HG03457 (cell line): ENCODE measurements at regions not wholly inside any gene's neighbourhood (a gene's known extent, or its start where the extent isn't known, plus 50 kb on each side); places are given as distances from the start of the nearest gene placed in this dataset.
"Not testable (repeated sequence)": the region's sequence is repeated elsewhere in the genome, so short reads cannot be mapped to it uniquely, and the experiment has no call there.

Experiments
- ATAC-seq: cut with Tn5 transposase; IDR thresholded peaks from one replicate; pipeline ENCODE4 v1.9.1; 2021; ENCODE audit warnings: moderate number of reproducible peaks; ENCODE audit not compliant: unreplicated experiment

DNA sequence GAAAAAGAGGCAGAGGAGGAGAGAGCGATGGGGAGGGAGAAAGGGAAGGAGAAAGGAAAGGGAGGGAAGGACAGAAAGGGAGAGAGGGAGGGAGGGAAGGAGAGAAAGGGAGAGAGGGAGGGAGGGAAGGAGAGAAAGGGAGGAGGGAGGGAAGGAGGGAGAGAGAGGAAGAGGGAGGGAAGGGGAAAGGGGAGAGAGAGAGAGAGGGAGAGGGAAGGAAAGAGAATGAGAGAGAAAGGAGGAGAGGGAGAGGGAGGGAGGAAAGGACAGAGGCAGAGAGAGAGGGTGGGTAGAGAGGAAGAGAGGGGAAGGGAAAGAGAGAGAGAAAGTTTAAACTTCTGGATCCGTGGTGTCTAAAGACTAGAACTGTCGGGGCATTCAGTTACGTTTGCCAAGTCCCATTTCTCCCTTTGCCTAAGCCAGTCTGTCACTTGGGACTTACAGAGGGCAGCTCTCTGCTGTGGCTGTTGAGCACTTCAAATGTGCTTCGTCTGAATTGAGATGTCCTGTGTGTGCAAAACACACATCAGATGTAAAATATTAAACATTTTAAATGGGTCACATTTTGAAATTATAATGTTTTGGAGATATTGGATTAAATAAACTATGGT lies 62.6 kb downstream of the PLXNA1 start:
- ATAC-seq: no peak

DNA sequence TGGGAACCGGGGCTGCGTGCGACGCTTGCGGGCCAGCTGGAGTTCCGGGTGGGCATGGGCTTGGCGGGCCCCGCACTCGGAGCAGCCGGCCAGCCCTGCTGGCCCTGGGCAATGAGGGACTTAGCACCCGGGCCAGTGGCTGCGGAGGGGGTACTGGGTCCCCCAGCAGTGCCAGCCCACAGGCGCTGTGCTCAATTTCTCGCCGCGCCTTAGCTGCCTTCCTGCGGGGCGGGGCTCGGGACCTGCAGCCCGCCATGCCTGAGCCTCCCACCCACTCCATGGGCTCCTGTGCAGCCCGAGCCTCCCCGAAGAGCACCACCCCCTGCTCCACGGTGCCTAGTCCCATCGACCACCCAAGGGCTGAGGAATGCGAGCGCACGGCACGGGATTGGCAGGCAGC lies 63.8 kb downstream of the PLXNA1 start:
- ATAC-seq: not testable (repeated sequence)

DNA sequence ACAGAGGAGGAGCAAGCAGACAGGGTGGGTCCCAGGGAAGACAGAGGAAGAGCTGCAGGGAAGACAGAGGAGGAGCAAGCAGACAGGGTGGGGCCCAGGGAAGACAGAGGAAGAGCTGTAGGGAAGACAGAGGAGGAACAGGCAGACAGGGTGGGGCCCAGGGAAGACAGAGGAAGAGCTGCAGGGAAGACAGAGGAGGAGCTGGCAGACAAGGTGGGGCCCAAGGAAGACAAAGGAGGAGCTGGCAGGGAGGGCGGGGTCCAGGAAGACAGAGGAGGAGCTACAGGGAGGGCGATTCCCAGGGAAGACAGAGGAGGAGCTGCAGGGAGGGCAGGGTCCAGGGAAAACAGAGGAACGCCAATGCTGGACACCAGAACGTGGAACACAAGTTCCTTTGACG lies 66.5 kb downstream of the PLXNA1 start:
- no peak for ATAC-seq

DNA sequence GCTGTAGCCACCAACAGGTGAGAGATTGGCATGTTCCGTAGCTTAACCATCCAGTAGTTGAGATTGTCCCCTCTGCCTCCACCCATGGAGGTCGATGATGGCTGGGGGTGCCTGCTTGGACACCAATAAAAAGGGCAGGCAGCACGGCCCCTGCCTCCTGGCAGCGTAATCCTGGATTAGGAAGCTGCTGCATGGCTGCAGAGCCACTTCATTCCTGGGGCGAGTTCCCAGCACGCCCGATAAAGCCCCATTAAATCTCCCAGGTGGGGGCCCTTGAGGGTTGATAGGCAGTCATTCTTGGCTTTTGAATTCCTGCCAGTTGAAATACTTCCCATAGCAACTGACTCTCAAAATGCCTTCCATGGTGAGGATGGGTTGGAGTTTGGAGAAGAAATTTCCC lies 67.8 kb downstream of the PLXNA1 start:
- ATAC-seq: no peak

DNA sequence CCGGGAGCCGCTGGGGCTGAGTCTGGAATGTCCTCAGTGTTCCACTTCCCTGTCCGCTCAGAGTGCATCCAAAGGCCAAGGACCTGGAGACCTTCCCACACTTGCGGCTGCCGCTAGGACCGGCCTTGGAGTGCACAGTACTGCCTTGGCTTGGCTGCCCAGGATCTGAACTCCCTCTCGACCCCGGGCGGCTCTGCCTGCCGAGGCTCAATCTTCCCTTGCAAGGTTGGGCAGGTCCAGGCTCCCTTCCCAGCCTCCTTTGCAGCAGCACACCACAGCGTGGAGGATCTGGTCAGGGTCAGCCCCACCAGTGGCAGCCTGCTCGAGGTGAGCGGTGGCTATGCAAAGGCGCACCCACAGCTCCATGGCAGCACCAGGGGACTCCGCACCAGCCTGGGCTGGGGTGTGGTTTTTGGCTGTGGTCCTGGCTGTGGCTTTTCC lies 69.2 kb downstream of the PLXNA1 start:
- no peak for ATAC-seq

DNA sequence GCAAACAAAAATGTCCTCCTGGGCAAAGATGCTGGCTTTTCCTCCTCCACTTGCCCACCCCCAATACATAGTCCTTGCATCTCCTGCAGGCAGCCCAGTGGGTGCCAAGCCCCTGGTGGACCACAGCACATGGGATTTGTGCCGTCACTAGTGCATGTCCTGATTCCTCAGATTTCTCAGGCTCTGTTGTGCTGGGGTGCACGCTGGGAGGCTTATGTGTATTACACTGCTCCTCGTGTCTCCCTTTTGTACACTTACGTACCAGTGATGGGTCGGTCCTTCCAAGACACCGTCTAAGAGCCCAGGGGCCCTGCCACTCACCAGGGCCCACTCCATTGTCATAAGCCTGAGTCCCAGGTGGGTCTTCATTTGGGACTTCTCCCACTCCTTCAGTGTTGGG lies 70.1 kb downstream of the PLXNA1 start:
- no peak for ATAC-seq

DNA sequence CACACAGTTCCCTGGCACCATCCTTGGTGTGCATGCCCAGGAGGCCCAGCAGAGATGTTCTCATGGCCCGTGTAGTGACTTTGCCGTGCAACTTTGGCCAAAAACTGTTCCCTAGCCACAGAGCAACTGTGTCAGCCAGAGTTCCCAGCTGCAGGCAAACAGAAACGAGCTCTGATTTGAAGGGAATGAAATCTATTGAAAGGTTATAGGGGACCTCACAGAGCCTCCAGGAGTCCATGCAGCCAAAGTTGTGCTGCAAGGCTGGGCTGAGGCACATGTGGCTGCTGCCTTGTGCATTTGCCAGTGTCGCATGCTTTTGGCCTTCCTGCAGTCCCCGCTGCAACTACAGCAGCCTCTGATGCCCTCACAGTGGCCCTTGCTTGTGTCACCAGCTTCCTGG lies 70.5 kb downstream of the PLXNA1 start:
- ATAC-seq: no peak

DNA sequence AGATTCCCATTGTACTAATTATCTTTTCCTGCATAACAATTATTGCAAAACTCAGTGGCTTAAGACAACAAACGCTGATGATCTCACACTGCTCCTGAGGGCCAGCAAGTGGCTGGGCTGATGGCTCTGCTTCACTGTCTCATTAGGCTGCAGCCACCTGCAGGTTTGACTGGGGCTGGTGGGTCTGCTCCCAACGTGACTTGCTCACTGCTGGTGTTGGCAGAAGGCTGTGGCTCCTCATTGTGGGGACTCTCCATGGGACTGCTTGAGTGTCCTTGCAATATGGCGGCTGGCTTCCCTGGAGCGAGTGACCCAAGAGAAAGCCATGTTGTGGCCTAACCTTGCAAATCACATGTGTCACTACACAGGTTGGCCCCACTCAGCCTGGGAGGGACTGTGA lies 71.1 kb downstream of the PLXNA1 start:
- ATAC-seq: no peak

DNA sequence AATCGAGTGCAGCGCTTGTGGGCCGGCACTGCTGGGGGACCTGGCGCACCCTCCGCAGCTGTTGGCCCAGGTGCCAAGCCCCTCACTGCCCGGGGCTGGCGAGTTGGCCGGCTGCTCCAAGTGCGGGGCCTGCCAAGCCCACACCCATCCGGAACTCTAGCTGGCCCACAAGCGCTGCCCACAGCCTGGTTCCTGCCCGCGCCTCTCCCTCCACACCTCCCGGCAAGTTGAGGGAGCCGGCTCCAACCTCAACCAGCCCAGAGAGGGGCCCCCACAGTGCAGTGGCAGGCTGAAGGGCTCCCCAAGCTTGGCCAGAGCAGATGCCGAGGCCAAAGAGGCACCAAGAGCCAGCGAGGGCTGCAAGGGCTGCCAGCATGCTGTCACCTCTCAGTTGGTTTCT lies 73.4 kb downstream of the PLXNA1 start:
- ATAC-seq: no peak

DNA sequence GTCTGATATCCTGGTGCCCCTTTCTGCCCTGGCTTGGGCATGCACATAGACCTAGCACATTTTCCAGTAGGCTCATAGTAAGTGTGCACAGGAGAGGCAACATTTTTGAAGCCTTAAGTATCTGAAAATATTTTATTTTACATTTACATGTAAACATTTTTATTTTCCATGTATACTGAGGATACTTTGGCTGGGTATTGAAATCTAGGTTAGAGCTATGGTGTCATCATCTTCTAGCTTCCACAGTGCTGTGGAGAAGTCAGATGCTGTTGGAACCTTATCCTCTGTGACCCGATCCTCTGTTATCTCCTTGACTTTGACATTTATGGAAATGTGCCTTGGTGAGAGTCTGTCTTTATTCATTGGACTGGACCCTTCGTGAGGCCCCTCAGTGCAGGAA lies 74.1 kb downstream of the PLXNA1 start:
- ATAC-seq: no peak

DNA sequence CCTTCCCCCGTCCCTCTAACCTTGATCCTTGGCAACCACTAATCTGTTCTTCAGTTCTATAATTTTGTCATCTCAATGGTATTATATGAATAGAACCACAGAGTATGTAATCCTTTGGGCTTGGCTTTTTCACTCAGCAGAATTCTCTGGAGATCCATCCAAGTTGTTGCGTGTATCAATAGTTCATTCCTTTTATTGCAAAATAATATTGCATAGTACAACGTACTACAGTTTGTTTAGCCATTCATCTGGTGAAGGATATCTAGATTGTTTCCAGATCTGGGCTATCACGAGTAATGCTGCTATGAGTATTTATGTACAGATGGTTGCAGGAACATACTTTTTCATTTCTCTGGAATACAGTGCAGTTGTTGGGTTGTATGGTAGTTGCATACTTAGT lies 76.2 kb downstream of the PLXNA1 start:
- no peak for ATAC-seq

DNA sequence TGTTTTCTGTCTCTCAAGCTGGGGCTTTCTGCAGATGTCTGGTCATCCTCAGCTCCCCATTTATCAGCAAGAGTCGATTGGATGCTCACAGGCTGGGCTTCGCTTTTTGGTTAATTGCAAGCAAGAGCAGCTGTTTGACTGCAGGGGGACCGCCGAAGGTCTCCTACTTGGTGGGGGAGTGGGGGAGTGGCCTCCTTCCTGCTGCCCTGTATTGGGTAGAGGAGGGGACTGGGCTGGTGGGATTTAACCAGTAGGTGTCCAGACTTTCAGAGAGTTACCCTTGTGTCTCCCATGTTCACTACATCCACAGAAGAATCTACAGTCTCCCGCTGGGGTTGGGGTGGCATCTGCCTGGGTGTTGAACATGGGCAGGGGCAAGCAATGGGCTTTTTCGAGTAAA lies 78.7 kb downstream of the PLXNA1 start:
- ATAC-seq: no peak

DNA sequence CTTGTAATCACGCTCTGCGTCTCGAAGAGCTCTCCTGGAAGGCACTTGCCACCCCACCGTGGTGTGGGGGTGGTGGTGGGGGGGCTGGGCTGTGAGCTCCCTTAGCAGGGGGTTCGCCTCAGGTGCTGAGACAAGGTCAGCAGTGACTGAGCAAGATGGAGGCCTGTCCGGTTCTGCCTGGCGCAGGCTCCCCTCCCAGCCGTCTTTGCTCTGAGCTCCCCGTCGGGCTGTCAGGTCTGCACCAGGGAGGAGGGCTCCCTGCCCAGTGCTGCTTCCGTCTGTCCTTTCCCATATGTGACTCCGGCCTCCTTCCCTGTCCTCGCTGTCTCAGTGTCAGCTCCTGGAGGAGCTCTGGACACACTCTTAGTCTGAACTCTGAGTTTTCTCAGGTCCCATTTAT lies 80.0 kb downstream of the PLXNA1 start:
- ATAC-seq: no peak

DNA sequence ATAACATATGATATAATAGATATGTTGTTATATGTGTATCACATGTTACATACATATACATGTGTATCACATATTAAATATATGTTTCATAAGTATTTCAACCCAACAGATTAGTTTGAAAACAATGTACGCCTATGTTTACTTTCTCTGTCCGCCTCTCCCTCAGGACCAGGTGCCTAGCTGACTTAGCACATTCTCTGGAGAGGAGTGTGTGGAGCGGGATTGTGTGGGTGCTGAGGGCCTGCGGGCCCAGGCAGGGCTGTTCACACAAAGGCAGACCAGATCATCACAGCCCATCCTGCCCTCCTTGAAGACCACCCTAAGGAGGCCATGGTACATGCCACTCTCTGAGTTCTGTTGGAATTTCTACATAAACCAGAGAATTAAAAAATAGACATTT lies 81.0 kb downstream of the PLXNA1 start:
- ATAC-seq: no peak

DNA sequence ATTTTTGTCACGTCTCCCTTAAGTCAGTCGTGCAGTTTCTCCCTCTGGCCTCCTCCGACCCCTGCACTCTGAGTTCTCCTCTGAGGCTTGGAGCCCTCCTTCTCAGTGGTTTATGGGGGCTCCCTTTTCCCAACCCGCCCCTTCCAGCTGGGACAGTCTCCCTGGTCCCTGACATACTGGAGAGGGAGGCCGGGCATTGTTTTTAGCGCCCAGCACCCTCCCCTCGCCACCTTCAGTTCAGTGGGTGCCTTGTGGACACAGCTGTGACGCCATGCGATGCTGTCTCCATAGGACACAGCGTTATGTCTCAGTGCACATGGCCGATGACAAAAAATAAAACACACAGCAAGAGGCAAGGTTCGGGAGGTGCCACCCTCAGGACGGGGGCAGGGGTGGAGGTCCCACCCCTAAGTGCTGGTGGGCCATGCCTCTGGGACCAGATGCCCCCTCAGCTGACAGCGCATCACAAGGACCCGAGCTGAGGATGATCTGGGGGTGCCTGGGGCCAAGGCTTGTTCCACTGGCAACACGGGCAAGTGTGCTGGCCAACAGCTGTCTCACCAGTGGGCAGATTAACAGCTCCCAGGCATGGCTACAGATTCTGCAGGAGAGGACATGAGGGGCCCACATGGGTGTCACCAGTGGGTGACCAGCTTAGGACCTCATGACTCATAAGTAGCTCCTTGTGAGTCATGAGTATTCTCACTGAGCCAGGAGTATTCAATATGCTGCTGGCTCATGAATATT lies 81.6 kb downstream of the PLXNA1 start:
- no peak for ATAC-seq

DNA sequence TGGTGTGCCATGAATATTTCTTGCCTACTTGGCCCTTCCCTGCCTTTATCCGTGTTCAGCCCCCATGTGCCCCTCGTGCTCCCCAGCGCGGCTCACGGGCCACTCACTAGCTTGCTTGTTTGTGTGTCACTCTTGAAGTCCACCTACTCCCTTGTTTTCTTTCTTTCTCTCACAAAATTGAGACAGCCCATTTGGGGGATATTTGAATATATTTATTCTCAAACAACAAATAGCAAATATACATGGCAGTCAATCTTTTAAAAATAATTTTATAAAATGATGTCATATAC lies 82.2 kb downstream of the PLXNA1 start:
- no peak for ATAC-seq

DNA sequence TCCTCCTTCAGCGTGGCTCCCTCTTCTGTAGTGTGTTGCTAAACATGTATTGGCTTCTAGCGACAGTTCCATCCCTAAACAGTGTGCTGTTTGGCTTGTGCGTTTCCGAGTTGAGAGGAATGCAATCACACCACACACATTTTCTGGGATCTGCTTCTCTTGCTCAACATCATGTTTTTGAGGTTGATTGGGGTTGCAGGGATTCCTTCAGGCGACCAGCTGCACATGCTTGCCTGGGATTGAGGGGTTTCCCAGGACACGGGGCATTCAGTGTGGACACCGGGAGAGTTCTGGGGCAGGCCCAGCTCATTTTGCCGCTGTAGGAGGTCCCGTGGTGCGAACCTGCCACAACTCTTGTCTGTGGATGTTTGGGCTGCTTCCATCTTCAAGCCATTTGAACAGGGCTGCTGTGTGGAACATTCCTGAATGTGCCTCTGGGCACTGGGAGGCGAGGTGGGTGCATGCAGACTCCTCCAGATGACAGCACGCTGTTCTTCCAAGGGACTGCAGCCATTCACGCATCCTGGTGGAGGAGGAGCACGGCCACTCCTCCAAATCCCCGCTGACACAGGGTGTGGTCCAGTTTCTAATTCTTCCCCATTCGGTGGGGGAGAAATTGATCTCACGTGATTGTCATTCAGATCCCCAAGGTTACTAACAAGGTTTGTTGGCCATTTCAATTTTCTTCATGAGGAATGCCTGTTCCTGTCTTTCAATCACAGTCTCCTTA lies 82.8 kb downstream of the PLXNA1 start:
- no peak for ATAC-seq

DNA sequence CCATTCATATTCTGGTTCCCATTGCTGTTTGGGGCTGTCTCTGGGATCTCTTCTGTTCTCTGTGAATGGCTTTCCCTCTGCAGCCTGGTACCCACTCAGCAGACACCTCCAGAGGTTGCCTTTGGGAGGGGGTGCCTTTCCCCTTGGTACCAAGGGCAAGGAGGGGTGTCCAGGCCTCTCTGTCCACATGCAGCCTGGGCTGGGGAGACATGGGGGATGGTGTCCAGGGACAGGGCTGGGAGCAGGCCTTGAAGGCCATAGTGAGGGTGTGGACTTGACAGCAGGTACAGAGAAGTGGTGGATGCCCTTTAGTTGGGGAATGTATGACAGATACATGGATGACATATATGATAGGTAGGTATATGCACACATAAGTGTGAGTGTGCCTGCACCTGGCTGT lies 83.7 kb downstream of the PLXNA1 start:
- ATAC-seq: no peak

DNA sequence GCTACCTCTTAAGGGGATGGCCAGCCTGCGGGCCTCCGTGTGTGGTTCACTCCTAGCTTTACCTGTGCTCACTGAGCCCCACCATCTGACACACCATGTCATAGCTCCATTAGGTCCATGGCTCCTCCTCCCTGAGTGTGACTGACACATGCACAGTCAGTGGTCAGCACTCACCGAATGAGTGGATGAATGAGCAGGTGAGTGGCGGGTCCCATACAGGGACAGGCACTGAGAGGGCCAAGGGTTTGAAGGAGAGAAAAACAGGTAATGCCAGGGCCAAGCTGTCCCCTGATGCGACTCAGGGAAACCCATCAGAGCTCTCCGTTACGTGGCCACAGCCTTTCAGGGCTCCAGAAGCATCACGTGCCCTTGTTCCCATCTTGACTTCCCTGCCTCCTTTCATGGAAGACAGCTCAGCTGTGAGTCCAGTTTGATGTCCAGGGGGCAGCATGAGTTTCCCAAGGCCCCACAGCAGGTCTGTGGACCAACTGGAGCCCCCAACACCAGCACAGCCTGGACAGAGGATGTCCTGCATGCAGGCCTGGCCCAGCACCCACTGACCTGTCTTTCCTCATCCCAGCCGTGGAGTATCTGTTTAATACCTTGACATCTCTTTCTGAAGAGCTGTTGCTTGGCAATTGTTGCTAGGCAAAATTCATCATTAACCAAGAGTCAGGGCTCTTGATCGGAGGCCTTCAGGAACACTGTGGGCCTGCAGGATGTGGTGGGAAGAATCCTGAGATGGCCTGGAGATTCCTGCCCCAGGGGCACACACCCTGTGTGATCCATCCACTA lies 84.4 kb downstream of the PLXNA1 start:
- no peak for ATAC-seq

DNA sequence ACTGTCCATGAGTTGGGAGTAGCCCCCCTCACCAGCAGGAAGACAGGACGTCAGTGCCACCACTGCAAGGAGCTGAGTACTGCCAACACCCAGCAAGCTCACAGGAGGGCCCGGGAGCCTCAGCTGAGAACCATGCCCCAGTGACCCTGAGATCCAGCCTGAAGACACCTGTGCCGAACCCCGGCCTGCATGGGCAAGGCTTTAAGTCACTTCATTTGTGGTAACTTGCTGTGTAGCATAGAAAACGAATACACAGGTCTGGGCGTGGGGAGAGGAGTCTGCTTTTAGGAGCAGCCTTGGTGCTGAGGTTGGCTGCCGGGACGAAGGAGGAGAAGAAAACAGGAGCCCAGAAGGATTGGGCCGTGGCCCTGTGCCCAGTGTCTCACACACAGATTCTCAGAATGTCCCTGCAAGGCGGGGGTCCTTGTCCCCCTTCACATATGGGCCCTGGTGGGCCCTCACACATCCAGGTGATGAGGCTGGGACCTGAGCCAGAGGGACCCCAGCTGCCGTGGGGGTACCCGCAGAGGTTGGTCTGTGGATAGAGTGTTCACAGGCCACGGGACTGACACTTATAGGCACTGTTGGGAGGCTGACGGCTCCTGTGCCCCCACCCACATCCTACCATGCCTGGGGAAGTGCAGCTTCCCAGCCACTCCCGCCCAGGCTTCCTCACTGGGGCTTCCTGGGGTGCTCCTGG lies 85.3 kb downstream of the PLXNA1 start:
- no peak for ATAC-seq

DNA sequence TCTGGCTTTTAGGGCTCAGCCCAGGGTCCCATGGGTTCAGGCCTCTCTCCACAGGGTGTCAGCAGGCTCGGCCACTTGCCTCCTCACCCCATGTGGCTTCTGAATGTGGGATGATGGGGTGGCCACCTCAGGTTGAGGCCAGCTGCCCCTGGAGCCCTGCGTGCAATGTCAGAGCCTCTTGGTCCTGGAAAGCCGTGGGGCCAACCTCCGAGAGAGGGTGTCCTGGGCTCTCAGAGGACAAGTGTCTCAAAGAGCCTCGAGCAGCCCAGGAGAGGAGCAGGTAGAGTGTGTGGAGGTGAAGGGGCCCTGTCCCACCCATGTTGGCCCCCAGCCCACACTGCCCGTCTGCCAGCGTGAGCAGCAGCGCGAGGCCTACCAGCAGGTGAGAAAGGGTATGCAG lies 86.0 kb downstream of the PLXNA1 start:
- ATAC-seq: no peak
